GM18520 (cell line): ENCODE measurements at regions not wholly inside any gene's neighbourhood (a gene's known extent, or its start where the extent isn't known, plus 50 kb on each side); places are given as distances from the start of the nearest gene placed in this dataset.

ENCODE experiments used
- ATAC-seq: cut with Tn5 transposase; IDR thresholded peaks from one replicate; pipeline ENCODE4 v1.9.1; 2021; ENCODE audit not compliant: unreplicated experiment

DNA sequence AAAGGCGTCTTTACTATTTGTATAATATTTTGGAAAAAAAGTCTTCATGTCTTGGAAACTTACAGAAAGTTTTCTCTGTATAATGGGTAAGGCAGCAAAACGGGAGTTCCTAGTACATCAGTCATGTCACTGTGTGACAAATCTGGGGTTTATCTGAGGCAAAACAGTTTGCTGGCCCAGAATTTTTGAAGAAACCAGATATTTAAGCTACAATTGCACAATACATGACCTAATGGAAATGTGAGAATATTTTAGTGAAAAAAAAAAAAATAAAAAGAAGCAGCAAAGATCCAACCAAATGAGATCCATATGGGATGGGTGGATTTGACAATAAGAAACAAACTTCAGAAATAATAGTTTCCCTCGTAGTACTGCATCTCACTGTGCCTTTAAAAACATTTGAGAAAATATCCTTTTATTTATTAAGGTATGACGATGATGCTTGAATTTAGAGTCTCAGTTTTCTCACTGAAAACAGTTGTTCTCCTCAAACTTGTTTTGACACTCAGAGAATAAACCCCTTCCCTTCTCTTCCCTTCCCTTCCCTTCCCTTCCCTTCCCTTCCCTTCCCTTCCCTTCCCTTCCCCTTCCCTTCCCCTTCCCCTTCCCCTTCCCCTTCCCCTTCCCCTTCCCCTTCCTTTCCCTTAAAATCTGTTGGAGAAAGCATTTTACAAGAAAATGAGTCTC lies 180.5 kb upstream of the TUT7 start:
- ATAC-seq: no peak

DNA sequence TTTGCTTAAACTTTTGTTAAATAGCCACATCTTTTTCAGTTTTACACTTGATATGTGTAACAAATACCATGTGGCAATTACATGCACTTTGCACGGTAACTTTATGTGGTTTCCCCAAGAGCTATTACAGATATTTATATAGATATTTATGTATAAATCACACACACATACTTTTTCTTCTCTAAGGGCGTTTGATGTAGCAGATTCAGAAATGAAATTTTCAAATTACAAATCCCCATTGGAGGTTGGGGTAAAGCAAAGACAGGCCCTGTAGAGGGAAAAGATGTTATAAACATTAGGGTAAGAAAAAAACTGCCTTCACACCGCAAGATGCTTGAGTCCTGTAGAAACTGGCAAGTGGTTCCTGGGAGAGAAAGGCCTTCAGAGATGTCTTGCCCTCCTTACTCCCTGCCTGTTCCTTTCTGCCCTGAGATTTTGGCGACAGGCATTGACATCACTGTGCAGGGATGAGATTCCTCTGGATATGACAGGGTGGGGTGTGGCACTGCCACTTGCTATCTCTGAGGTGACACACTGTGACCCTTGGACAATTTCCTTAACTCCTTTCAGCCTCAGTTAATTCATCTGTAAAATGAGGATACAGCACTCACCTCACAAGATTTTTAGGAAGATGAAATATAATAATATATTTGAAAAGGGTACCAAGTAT lies 177.9 kb upstream of the TUT7 start:
- no peak for ATAC-seq

DNA sequence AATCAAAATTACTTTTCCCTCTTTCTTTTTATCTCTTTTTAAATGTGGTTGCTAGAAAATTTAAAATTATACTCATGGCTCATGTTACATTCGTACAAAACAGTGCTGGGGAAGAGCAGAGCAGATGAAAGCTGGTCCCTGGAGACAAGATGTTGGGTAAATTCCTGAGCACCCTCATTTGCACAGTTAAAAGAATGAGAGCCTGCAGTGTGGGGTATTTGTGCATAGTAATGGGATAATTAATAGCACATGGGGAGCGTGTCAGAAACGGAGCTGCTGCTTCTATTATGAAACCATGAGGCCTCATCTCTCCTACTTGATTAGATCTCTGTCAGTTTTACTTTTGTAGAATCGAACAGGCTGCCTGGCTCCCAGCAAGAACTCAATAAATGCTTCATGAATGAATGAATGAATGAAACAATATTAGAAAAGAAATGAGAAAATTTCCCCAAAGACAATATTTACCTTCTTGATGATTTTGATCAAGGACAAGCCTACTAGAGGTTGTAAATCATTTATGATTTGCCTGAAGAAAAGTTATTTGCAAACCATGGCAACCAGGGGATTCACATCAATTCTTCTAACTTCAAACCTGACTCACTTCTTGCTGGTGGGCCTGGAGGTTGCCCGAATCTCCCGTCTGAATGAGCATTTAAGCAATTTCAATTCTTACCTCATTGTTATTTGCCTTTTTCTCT lies 177.2 kb upstream of the TUT7 start:
- ATAC-seq: no peak

DNA sequence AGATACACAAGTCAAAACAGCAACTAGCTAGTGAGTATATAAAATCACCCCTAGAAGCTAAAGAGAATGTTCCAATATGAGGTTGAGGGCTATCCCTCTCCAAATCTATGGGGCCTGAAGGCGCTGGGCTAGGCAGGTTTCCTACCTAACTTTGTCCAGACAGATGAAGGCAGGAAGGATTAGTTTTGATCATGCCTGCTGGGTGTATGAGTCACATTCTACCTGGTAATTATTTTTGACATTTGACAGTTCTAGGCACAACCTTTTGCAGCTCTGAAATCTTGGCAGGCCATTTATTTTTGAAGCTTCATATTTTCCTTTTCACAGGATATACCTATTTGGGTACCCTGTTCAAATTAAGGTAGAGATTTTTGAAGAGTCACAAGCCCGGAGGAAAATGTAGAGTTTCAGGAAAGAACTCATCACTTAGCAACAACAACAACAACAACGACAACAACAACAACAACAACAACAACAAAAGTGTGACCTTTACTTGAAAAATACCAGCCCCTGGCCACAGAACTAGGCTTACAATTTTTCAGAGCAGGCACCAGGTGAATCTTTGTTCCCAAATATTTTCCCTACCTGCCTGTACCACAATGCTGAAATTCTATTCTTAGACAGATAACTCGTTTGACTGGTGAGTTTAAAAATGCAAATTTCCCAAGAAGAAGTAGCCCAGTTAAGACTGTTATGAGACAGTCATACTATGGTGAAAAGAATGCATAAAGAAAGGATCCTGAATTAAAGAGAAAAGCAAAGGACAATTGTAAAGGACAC lies 175.5 kb upstream of the TUT7 start:
- ATAC-seq: no peak

DNA sequence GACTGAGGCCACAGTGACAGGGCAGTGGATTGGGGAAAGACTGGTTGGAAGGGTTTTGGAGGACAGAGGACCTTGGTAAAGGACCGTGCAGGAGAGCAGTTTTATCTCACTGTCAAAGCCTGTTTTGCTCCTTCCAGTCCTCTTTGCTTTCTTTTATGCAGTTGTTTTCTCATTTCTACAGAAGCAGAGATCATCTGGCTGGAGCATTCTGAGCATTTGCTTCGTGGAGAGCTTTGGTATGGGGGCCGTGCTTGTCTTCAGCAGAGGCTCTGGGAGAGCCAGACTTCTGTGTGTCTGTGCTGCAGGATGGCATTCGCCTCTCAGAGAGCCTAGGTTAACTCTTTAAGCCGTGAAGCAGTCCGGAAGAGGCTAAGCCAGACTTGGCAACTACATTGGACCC lies 171.8 kb upstream of the TUT7 start:
- ATAC-seq: no peak

DNA sequence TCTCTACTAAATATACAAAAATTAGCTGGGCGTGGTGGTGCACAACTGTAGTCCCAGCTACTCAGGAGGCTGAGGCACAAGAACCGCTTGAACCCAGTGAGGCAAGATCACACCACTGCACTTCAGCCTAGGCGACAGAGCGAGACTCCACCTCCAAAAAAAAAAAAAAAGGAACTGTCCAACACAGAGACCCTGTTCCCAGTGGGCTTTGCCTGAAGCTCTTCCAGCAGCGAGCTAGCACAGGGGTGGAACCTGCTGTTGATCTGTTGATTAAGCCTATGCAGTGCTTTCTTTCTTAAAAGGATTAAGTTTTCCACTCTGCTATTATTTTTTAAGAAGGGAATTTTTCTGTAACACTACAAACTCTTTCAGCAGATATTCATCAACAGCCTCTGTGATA lies 171.0 kb upstream of the TUT7 start:
- ATAC-seq: no peak

DNA sequence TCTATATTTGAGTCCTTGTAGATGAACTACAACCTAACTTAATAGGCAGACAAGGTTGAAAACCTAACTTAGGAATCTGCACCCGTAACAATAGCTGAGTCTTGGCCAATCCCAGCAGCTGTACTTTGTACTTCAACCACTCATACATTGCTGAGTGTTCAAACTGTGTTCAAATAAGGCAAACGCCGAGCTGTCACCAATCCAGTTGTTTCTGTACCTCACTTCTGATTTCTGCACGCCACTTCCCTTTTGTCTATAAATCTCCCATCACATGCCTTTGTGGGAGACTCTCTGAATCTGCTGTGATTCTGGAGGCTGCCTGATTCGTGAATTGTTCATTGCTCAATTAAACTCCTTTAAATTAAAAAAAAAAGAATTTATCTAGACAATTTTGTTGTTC lies 167.8 kb upstream of the TUT7 start:
- ATAC-seq: no peak

DNA sequence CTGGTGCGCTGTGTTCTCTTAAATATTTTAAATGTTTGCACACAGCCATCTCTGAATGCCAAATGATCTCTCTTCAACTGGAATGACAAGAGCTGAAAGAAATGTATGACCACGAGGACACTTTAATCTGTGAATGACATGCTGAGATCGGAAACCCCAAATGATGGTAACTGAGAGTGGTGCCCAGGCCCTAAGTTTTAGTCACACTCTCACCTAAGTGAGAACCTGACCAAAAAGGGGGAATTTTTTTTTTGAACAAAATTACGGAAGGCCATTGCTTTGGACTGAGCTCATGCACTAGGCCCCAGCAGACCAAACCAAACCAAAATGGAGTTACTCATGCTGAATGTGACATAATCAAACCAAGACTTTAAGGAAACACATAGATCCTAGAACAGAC lies 167.1 kb upstream of the TUT7 start:
- ATAC-seq: no peak

DNA sequence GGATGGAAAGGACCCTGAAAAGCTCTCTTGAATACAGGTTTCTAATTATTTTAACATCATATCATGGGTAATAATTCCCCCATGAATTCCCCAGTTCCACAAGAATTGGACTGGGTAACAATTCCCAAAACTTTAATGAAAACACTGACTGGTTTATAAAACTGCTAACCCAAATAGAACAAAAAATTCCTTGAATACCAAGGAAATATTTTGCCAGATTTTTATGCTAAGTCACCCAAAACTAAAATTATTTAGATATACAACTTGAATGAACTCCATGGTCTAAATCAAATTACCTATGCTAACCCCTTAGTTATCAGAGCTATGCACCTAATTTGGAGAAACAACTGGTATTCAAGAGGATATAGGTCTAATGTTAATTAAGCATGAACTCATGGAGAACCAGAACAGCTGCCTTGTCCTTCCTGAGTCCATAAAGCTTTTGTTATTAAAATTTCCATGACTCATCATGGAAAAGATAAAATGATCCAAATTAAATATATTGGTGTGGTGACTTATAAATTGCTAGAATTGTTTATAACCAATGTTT lies 164.9 kb upstream of the TUT7 start:
- ATAC-seq: no peak

DNA sequence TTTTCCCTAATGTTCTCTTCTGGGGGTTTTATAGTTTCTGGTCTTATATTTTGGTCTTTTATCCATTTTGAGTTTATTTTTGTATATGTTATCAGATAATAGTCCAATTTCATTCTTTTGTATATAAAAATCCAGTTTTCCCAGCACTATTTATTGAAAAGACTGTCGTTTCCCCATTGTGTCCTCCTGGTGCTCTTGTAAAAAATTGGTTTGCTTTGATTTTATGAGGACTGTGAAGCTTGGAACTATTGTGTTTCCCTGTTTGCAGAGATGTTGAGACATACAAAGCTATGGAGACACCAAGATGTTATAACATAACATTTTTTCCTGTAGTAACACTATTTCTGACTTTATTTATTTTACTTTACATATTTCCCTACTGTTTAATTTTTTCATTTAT lies 163.3 kb upstream of the TUT7 start:
- no peak for ATAC-seq

DNA sequence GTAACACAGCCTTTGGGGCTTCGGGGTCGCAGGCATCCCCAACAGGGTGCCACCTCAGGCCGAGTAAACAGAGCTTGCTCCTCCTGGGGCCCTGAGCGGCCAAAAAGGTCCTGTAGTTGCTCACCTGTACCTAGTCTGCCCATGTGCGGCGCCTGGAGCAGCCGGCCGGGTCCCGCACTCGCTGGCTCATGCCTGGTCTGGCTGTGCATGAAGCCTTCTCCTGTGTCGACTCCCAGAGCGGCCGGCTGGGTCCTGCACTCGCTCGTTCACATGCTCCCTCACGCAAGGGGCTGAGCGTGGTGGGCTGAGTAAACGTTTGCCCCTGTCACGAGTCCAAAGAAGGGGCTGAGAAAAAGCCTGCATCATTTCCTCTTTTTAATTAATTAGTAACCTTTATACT lies 162.4 kb upstream of the TUT7 start:
- no peak for ATAC-seq

DNA sequence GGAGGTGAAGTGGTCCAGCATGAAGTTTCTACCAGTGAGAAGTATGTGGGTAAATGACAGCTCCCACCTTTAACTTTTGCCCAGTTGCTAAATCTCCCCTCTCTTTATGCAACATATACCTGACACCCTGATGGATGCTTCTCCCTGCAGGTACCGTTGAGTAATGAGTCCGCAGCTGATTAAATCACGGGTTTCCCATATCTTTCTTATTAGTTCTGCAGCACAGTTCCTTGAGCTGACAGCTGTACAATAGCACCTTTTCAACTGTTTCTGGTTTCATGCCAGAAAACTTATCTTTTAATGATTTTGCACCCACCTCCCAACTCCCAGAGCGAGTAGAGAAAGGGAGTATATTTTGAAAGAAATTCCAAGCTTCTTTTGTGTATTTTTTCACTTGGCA lies 161.0 kb upstream of the TUT7 start:
- no peak for ATAC-seq

DNA sequence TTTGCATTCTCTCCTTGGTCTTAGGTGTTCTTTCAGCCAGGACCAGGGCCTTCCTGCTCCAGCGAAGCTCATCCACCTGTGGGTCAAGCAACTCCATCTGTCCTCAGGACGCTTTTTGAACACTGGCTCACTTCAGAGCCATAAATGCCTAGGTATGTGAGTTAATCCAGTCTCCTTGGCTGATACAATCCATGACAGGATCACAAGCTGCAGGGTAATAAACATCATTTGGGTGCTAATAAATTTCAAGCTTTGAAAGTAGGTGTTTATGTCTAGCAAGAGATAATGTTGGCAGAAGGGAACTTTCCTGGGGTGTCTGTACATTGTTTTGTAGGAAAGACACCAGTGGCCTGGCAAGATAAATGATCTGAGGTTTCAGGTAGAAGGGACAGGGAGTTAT lies 159.2 kb upstream of the TUT7 start:
- no peak for ATAC-seq

DNA sequence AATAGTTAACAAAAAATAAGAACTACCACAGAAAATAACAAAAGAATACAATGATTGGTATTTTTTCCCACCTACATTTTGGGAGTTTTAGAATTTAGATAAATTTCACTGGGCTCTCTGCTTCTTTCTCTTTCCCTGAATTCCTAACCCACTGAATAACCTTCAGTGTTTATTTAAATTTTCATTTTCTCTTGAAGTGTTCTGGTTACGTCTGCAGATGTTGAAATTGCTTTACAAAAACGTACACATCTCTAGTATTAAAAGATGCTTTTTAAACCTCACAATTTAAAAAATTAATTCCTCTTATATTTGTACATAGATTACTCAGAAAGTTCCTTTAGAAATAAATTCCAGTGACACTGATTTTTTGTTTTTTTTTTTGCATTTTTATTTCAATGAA lies 158.7 kb upstream of the TUT7 start:
- no peak for ATAC-seq

DNA sequence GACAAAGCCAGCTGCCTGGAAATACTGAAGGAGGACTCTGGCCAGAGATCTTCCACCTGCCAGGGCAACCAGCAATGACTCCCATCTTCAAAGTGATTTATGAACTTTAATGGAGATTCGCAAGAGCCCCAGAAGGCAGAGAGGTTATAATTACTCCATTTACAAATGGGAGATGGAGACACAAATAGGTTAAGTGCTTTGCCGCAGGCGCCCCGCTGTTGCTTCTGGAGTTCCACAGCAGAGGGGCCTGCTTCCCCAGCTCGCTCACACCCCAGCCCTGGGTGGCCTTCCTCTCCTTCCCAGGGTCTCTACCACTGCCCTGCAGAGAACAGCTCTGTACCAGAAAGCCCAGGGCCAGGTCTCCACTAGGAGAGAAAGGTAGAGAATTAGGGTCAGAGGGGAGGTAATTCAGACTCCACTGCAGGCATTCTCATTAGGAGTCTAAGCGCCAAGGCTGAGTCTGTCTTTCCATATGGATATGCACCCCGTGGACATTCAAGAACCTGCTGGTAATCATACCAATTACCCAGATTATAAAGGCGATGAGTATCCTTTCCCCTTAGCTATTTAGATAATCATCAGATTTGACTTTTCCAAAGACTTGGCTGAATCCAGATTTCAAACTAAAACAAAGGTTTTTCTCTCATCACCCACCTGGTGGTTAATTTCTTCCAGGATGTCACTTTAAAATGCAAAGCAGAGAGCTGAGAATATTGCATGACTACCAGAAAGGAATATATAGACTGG lies 157.6 kb upstream of the TUT7 start:
- no peak for ATAC-seq

DNA sequence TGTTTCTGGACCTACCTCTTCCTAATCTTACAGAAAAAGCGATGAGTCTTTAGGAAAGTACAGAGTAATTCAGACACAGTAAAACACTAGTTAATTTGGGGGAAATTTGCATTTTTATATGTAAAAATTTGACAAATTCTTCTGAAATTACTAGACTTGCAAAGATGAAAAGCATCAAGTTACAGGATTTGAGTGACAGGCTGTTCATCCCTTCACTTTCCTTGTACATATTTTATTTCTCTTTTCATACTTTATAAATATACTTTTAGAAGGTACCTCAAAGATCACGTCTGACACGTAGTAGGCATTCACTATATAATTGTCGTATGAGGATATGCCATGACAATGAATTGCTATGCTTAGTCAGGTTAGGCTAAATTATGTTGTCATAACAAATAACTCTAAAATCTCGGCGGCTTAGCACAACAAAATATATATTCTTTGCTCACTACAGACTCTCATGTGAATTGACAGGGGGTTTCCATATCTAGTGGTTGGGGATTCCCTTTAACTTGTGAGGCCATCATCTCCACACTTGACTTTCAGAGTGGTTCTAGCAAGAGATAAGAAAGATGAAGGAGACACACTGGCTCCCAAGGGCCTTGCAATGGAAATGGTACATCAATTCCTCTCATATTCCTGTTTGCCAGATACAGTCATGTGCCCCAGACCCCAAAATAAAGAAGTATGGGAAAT lies 154.1 kb upstream of the TUT7 start:
- peak; percentile 58 for ATAC-seq

DNA sequence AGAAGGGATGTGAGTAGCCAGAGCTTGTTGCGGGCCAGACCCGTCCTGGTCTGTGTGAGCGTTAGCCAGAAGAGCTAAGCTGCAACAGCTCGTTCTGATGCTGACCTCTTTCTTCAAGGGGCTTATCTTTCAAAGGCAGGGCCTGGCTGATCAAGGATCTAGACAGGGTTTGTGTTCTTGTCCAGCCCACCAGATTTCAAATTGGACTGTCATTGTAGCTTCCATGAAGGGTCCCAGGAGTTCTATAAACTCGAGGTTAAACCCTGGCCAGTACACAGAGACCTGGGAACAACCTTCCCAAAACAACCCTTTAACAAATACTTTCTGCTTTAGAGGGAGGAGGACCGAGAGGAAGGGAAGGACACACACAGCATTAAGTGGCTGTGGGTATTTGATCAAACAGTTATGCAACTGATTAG lies 153.0 kb upstream of the TUT7 start:
- no peak for ATAC-seq

DNA sequence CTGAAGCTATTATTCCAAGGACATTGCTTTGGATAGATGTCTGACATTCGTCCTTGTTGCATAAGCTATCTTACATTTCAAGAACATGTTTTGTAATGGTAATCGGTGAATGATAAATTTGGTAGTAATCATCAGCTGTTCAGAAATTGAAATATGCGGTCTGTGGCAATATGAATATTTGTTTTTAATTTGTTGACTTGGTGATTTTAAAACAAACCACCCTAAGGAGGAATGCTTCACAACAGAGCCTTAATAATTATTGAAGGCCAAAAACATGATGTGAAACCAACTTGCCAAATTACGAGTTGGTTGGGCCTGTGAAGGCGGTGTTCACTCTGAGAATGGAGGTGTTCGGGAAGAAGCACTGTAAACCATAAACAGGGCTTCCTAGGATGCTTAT lies 149.7 kb upstream of the TUT7 start:
- ATAC-seq: no peak

DNA sequence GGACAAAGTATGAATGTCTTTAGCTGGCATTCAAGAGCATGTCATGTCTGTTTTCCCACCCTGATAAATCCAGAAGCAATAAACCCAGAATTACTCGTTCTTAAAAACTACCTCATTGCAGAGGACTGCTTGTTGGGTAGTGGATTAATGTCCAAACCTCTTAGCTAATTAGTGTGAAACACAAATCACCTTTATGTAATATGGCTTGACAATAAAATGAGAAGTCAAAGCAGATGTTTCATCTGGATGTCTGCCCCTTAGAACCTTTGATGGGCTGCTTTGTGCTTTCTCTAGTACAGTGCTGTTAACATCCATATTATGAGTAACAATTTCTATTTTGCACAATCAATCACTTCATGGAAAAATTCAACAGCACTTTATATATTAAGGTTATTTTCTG lies 149.1 kb upstream of the TUT7 start:
- no peak for ATAC-seq
